IPS DF 6.9 (cell line): ENCODE measurements at regions not wholly inside any gene's neighbourhood (a gene's known extent, or its start where the extent isn't known, plus 50 kb on each side); places are given as distances from the start of the nearest gene placed in this dataset.

Source experiments
- DNase-seq: peaks from one replicate; pipeline ENCODE4 v3.0.0-alpha.2; 2013; ENCODE audit warnings: low read depth, low spot score
- H3K27ac ChIP-seq: one replicate; pipeline ENCODE4 v1.5.1; 2013; ENCODE audit warnings: low read length, control low read depth
- H3K27me3 ChIP-seq: 2 replicates; pipeline ENCODE4 v1.6.1; 2013; ENCODE audit warnings: mild to moderate bottlenecking, low read length; ENCODE audit not compliant: control insufficient read depth, insufficient read depth
- H3K36me3 ChIP-seq: 2 replicates; pipeline ENCODE4 v1.6.1; 2013; ENCODE audit warnings: low read length; ENCODE audit not compliant: control insufficient read depth, insufficient read depth
- H3K4me1 ChIP-seq: 2 replicates; pipeline ENCODE4 v1.6.1; 2013; ENCODE audit warnings: low read length; ENCODE audit not compliant: control insufficient read depth, insufficient read depth
- H3K4me3 ChIP-seq: 2 replicates; pipeline ENCODE4 v1.5.1; 2013; ENCODE audit warnings: mild to moderate bottlenecking, low read length
- H3K9me3 ChIP-seq: 2 replicates; pipeline ENCODE4 v1.6.1; 2013; ENCODE audit warnings: low read length, inconsistent platforms; ENCODE audit not compliant: control insufficient read depth, insufficient read depth
- WGBS: extraction: QIAGEN DNeasy Blood & Tissue Kit; methylation state at CpG from one replicate; pipeline ENCODE4 v1.1.7; 2013; ENCODE audit warnings: mixed read lengths, missing lambda C conversion rate; ENCODE audit not compliant: insufficient read length, insufficient coverage; 5-methylcytosine and 5-hydroxymethylcytosine counted together

GRCh38 chr19:30689474-30689873 is 317.3 kb downstream of the ZNF536 start:
- DNase-seq = no peak
- WGBS = no CpG with 5 or more reads among the region's 4 CpGs

GRCh38 chr19:30688696-30689095 is 316.5 kb downstream of the ZNF536 start:
- no peak overlapping the region for H3K27ac ChIP-seq
- WGBS = no CpG with 5 or more reads among the region's 5 CpGs
- H3K9me3 ChIP-seq = no peaks in the 10 kb centered on the region
- no peaks in the 10 kb centered on the region for H3K27me3 ChIP-seq
- H3K36me3 ChIP-seq = no peaks in the 10 kb centered on the region
- H3K4me1 ChIP-seq = peaks cover 5% of the 10 kb centered on the region; the same call in 1 of the 2 replicates
- no peak overlapping the region for H3K4me3 ChIP-seq
- DNase-seq = no peak

More at GRCh38 chr19:30689474-30689873, 317.3 kb downstream of the ZNF536 start:
- H3K4me1 ChIP-seq = peaks cover 5% of the 10 kb centered on the region; the same call in 1 of the 2 replicates
- H3K36me3 ChIP-seq = no peaks in the 10 kb centered on the region
- no peak overlapping the region for H3K27ac ChIP-seq
- no peaks in the 10 kb centered on the region for H3K9me3 ChIP-seq
- no peak overlapping the region for H3K4me3 ChIP-seq
- no peaks in the 10 kb centered on the region for H3K27me3 ChIP-seq

- H3K27me3 ChIP-seq = no peaks in the 10 kb centered on the region
- DNase-seq = no peak
- WGBS = no CpG with 5 or more reads among the region's 16 CpGs
- H3K9me3 ChIP-seq = no peaks in the 10 kb centered on the region
- H3K36me3 ChIP-seq = no peaks in the 10 kb centered on the region
- no peak overlapping the region for H3K27ac ChIP-seq
- H3K4me3 ChIP-seq = no peak overlapping the region
- H3K4me1 ChIP-seq = 0 out of 2 replicates have a peak, but pooled peaks cover 5% of the 10 kb centered on the region
Measured at GRCh38 chr19:30686826-30687566, 314.8 kb downstream of the ZNF536 start.

DNA sequence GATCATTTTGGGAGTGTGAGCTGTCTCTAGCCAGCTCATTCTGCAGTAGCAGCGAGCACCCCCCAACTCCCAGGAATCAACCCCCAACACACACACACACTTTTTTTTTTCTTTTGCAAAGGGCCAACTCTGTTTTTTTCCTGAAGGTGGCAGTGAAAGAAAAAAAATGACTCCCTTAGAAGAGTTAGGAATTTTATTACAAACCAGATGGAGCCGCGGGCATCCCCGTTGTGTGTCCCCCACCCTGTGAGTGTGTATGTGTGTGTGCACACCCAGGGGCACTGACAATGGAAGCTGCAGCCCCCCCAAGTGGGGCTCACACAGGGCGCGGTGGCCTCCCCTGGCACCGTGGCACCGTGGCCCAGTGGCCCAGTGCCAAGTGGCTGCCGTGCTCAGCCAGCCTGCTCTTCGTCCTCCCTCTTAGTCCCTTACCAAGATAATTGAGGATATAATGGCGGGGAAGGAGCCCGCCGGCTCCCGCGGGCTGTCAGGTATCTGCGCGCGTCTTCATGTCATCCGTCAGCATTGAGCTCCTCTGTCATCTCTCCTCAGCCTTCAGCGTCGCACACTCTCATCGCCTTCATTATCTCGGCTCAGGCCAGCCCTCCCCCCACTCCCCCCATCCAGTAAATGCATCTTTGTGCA is 314.1 kb downstream of the ZNF536 start:
- no peak for DNase-seq
- Histone ChIP-seq H3K36me3 (no peaks in the 10 kb centered on the region), H3K4me3 (no peak overlapping the region), H3K4me1 (0 out of 2 replicates have a peak, but pooled peaks cover 3% of the 10 kb centered on the region), H3K9me3 (no peaks in the 10 kb centered on the region), H3K27me3 (no peaks in the 10 kb centered on the region), H3K27ac (no peak overlapping the region)
- no CpG with 5 or more reads among the region's 23 CpGs for WGBS

DNA sequence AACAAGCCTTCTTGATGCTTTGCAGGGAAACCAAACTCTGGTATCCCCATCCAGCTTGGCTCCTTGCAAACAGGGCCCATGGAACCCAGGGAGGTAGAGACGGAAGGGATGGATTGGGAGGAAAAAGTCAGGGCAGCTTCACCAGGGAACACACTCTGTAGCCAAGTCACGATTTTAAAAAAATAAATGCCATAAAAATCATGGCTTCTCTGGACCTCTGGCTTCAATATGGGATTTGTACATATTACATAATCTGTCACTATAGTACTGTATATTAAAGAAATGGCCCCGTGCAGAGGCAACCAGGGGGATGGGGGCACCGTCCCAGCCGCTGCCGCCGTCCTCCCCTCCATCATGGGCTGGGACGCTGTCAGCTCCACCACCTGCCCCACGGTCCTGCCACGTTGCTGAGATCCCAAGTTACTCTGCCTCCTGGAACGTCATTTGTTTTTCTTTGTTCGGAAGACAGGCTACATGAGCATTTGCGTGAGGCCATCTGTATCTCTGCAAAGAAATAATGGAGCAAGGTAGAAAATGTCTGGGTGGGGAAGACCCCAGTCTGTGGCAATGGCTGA is 313.3 kb downstream of the ZNF536 start:
- Histone ChIP-seq H3K4me1 (no peaks in the 10 kb centered on the region), H3K27ac (no peak overlapping the region), H3K36me3 (no peaks in the 10 kb centered on the region), H3K27me3 (no peaks in the 10 kb centered on the region), H3K9me3 (no peaks in the 10 kb centered on the region), H3K4me3 (no peak overlapping the region)
- no CpG with 5 or more reads among the region's 13 CpGs for WGBS
- DNase-seq = no peak

- no CpG with 5 or more reads among the region's 10 CpGs for WGBS
- Histone ChIP-seq H3K27ac (no peak overlapping the region), H3K27me3 (no peaks in the 10 kb centered on the region), H3K36me3 (no peaks in the 10 kb centered on the region), H3K4me3 (no peak overlapping the region), H3K4me1 (no peaks in the 10 kb centered on the region), H3K9me3 (no peaks in the 10 kb centered on the region)
- DNase-seq = no peak
Measured at GRCh38 chr19:30684613-30685012, 312.4 kb downstream of the ZNF536 start.

GRCh38 chr19:30682999-30683536 is 310.9 kb downstream of the ZNF536 start:
- DNase-seq = peak; percentile 27
- H3K4me3 ChIP-seq = no peak overlapping the region
- WGBS = no CpG with 5 or more reads among the region's 13 CpGs

DNA sequence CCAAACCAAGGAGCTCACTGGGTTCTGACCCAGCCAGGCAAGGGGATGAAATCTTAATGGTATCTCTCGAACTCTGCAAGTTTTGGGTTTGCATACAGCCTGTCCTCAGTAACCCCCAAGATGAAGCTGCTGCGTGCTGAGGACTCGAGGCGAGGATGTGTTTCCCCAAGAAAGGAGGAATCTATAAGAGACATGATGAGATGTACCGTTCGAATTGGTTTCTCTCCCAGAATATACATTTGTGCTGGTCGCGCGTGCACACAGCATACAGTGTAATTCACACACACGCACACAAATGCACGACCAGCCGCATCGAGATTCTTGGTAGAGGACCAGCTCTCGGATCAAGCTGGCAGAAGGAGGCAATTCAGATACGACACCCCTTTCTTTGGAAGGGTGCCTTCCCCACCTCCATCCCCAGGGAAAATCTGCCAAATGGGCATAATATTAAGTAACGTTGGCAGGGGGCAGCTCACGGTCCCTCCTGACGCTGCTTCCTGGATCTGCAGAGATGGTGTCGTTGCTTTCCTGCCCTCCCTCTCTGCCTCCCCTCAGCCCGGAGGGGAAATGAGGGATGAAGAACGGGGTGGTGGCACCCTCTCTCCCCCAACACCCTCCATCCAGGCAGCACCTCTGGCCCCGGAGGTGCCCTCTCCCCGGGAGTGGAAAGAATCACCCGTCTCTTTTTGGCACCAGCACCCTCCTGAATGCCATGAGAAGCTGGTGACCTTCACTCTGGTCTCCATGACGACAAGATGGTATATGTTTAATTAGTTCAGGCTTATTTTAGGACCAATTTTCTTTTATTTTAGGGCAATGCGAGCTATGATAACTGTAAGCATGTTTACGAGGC is 310.2 kb downstream of the ZNF536 start:
- H3K4me3 ChIP-seq = no peak overlapping the region
- no CpG with 5 or more reads among the region's 27 CpGs for WGBS

More at GRCh38 chr19:30682999-30683536, 310.9 kb downstream of the ZNF536 start:
- H3K4me1 ChIP-seq = no peaks in the 10 kb centered on the region
- no peak overlapping the region for H3K27ac ChIP-seq
- H3K36me3 ChIP-seq = no peaks in the 10 kb centered on the region
- H3K9me3 ChIP-seq = no peaks in the 10 kb centered on the region
- H3K27me3 ChIP-seq = no peaks in the 10 kb centered on the region

DNA sequence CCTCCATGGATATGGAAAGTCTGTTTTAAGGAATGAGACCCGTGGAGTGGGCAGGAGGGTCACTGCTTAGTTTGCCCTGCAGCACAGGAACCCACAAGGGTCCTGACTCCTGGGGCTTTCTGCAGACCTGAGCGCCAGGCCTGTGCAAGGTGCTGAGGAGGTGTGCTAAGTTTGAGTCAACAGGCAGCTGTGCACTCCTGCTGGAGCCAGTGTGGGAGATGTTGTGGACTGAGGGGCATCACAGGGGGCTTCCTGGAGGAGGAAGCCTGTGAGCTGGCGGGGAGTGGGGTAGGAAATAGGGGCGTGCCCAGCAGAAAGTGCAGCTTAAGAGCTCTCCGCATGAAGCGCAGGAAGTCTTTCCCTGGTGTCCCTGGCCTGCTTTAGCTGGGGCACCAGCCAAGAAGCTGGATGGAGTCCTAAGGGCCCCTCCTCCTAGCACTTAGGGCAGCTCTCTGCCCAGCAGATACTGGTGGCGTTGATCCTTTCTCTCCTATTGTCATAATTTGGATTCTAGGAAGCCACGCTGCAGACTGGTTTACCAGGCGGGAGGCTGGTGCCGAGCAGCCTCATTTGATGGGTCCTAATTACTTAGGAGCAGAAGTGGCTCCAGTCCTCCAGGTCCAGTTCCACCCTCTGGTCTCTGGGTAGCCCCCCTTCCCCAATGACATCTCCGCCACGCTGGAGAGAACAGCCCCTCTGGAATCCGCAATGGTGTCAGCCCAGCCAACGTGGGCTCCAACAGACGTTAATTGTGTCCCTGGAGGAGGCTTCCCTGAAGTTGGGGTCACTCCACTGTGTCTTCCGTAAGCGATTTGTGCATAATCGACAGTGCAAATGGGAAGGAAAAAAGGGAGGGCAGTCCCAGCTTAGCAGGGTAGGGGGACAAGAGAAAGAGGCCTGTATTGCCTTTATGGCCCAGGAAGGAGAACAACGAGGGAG is 309.2 kb downstream of the ZNF536 start:
- Histone ChIP-seq H3K4me1 (no peaks in the 10 kb centered on the region; the same call in 1 of the 2 replicates), H3K36me3 (no peaks in the 10 kb centered on the region), H3K27ac (no peak overlapping the region), H3K9me3 (no peaks in the 10 kb centered on the region), H3K4me3 (no peak overlapping the region), H3K27me3 (no peaks in the 10 kb centered on the region)
- no CpG with 5 or more reads among the region's 19 CpGs for WGBS
- DNase-seq = no peak

More for the DNA sequence above, 310.2 kb downstream of the ZNF536 start:
- Histone ChIP-seq H3K36me3 (no peaks in the 10 kb centered on the region), H3K4me1 (no peaks in the 10 kb centered on the region), H3K27me3 (no peaks in the 10 kb centered on the region), H3K27ac (no peak overlapping the region), H3K9me3 (no peaks in the 10 kb centered on the region)
- no peak for DNase-seq
